GM23338 (cell line): ENCODE measurements at regions not wholly inside any gene's neighbourhood (a gene's known extent, or its start where the extent isn't known, plus 50 kb on each side); places are given as distances from the start of the nearest gene placed in this dataset.

Experiments used
- ATAC-seq: fragments of 200-7000 bp; cut with Tn5 transposase; 3 replicates; pipeline ENCODE4 v1.9.1; 2020
- DNase-seq: peaks from one replicate; pipeline ENCODE4 v3.0.0-alpha.2; 2015; ENCODE audit warnings: low spot score
- H2AFZ ChIP-seq: fragments of 200-600 bp; sonication (generic); 2 replicates; pipeline ENCODE4 v1.8.0; 2016; ENCODE audit warnings: antibody characterized with exemption, mild to moderate bottlenecking, moderate library complexity
- H3F3A ChIP-seq: fragments of 200-600 bp; sonication (generic); replicated peaks from 2 replicates; pipeline ENCODE4 v1.8.0; 2017; ENCODE audit warnings: antibody characterized with exemption, mixed run types, low read depth
- H3K27ac ChIP-seq: fragments of 200-600 bp; sonication (generic); 2 replicates; pipeline ENCODE4 v1.6.1; 2016; ENCODE audit warnings: low read depth
- H3K27me3 ChIP-seq: fragments of 200-600 bp; sonication (generic); 2 replicates; pipeline ENCODE4 v1.8.0; 2016; ENCODE audit warnings: mild to moderate bottlenecking, mixed run types, moderate library complexity; ENCODE audit not compliant: insufficient read depth
- H3K36me3 ChIP-seq: fragments of 200-600 bp; sonication (generic); 2 replicates; pipeline ENCODE4 v1.8.0; 2016; ENCODE audit warnings: mild to moderate bottlenecking; ENCODE audit not compliant: insufficient read depth
- H3K4me1 ChIP-seq: fragments of 200-600 bp; sonication (generic); 2 replicates; pipeline ENCODE4 v1.8.0; 2016; ENCODE audit warnings: mild to moderate bottlenecking, moderate library complexity; ENCODE audit not compliant: insufficient read depth
- H3K4me2 ChIP-seq: fragments of 200-600 bp; sonication (generic); 2 replicates; pipeline ENCODE4 v1.7.1; 2017; ENCODE audit warnings: mixed run types
- H3K4me3 ChIP-seq: fragments of 200-600 bp; sonication (generic); 2 replicates; pipeline ENCODE4 v1.6.1; 2016; ENCODE audit warnings: mixed run types
- H3K79me2 ChIP-seq: fragments of 200-600 bp; sonication (generic); replicated peaks from 2 replicates; pipeline ENCODE4 v1.8.0; 2017; ENCODE audit warnings: mild to moderate bottlenecking; ENCODE audit not compliant: insufficient read depth
- H3K9me2 ChIP-seq: fragments of 200-600 bp; sonication (generic); 2 replicates; pipeline ENCODE4 v1.8.0; 2017; ENCODE audit not compliant: insufficient read depth
- H4K20me1 ChIP-seq: fragments of 200-600 bp; sonication (generic); replicated peaks from 2 replicates; pipeline ENCODE4 v1.8.0; 2017; ENCODE audit warnings: mild to moderate bottlenecking; ENCODE audit not compliant: insufficient read depth
- H3K27ac Mint-ChIP-seq: 2 replicates; pipeline ENCODE4 v1.8.0; 2020; ENCODE audit warnings: inconsistent platforms, mild to moderate bottlenecking, moderate library complexity, mixed read lengths
- H3K27me3 Mint-ChIP-seq: 3 replicates; pipeline ENCODE4 v1.8.0; 2022; ENCODE audit warnings: low read depth, mild to moderate bottlenecking, moderate library complexity, mixed read lengths, inconsistent platforms; ENCODE audit not compliant: insufficient read depth, poor library complexity
- H3K36me3 Mint-ChIP-seq: 3 replicates; pipeline ENCODE4 v1.8.0; 2021; ENCODE audit warnings: low read depth, mild to moderate bottlenecking, inconsistent platforms, moderate library complexity, mixed read lengths
- H3K4me1 Mint-ChIP-seq: 3 replicates; pipeline ENCODE4 v1.8.0; 2020; ENCODE audit warnings: mild to moderate bottlenecking, inconsistent platforms, mixed read lengths
- H3K4me3 Mint-ChIP-seq: 3 replicates; pipeline ENCODE4 v1.8.0; 2021; ENCODE audit warnings: moderate library complexity, mild to moderate bottlenecking, inconsistent platforms, mixed read lengths
- H3K9me3 Mint-ChIP-seq: 3 replicates; pipeline ENCODE4 v1.8.0; 2020; ENCODE audit warnings: moderate library complexity, mild to moderate bottlenecking, inconsistent platforms, mixed read lengths
- CREB1 ChIP-seq: fragments of 250-450 bp; sonication (Bioruptor Pico); IDR thresholded peaks from 2 replicates; pipeline ENCODE4 v1.5.0; 2020; ENCODE audit warnings: low read depth, mild to moderate bottlenecking, moderate library complexity
- CTCF ChIP-seq, 2 experiments: fragments of 200-600 bp in 1 of 2; sonication (generic) in 1 of 2; conservative IDR thresholded peaks; 2 replicates each; pipeline versions ENCODE4 v1.5.1 to v1.6.1; 2016 to 2017; ENCODE audit warnings: antibody characterized with exemption in 2 of 2, low read depth in 2 of 2, mild to moderate bottlenecking in 2 of 2, moderate library complexity in 1 of 2
- EZH2 ChIP-seq: fragments of 200-600 bp; sonication (generic); IDR thresholded peaks from one replicate; pipeline ENCODE4 v1.8.0; 2017; ENCODE audit warnings: antibody characterized with exemption, mild to moderate bottlenecking, low read depth; ENCODE audit not compliant: unreplicated experiment
- EZH2phosphoT487 ChIP-seq: fragments of 200-600 bp; sonication (generic); IDR thresholded peaks from one replicate; pipeline ENCODE4 v1.8.1; 2018; ENCODE audit warnings: antibody characterized with exemption; ENCODE audit not compliant: unreplicated experiment
- JUNB ChIP-seq: IDR thresholded peaks from one replicate; pipeline ENCODE4 v1.6.1; 2016; ENCODE audit warnings: antibody characterized with exemption; ENCODE audit not compliant: unreplicated experiment
- NANOG ChIP-seq: IDR thresholded peaks from 2 replicates; pipeline ENCODE4 v1.6.1; 2016; ENCODE audit warnings: antibody characterized with exemption, borderline replicate concordance
- POLR2AphosphoS5 ChIP-seq: IDR thresholded peaks from 2 replicates; pipeline ENCODE4 v1.6.1; 2016; ENCODE audit warnings: antibody characterized with exemption, low read depth
- STAT1 ChIP-seq: IDR thresholded peaks from one replicate; pipeline ENCODE4 v1.6.1; 2016; ENCODE audit warnings: antibody characterized with exemption; ENCODE audit not compliant: unreplicated experiment
- ZNF114 ChIP-seq: fragments of 250-450 bp; sonication (Bioruptor Pico); IDR thresholded peaks from 2 replicates; pipeline ENCODE4 v1.5.0; 2020; ENCODE audit warnings: mild to moderate bottlenecking, moderate library complexity
- ZNF331 ChIP-seq: fragments of 250-450 bp; sonication (Bioruptor Pico); IDR thresholded peaks from 2 replicates; pipeline ENCODE4 v1.5.0; 2020; ENCODE audit warnings: low read depth, mild to moderate bottlenecking, moderate library complexity
- ZNF462 ChIP-seq: fragments of 250-450 bp; sonication (Bioruptor Pico); IDR thresholded peaks from 2 replicates; pipeline ENCODE4 v1.5.0; 2020; ENCODE audit warnings: mild to moderate bottlenecking, moderate library complexity
- TF ChIP-seq, protein P1 (sequence below): IDR thresholded peaks from 2 replicates; pipeline ENCODE4 v1.6.1; 2016; ENCODE audit warnings: antibody characterized with exemption
- TF ChIP-seq, protein P2 (sequence below): IDR thresholded peaks from one replicate; pipeline ENCODE4 v1.6.1; 2018; ENCODE audit warnings: antibody characterized with exemption; ENCODE audit not compliant: unreplicated experiment

- no peak overlapping the region for H3K4me3 Mint-ChIP-seq
- H3K27ac ChIP-seq, result no peak overlapping the region
- H3K36me3 ChIP-seq, result no peaks in the 10 kb centered on the region
- no peaks in the 10 kb centered on the region for H3K27me3 ChIP-seq
- peaks cover 12% of the 10 kb centered on the region for H3K79me2 ChIP-seq
- peaks cover 4% of the 10 kb centered on the region; the same call in 1 of the 2 replicates for H3K4me1 ChIP-seq
- no peak overlapping the region for H3K4me2 ChIP-seq
- TF ChIP-seq NANOG (no peak), ZNF331 (CRISPR knock-in tag) (no peak), ZNF462 (CRISPR knock-in tag) (no peak), STAT1 (no peak), CREB1 (CRISPR knock-in tag) (no peak), ZNF114 (CRISPR knock-in tag) (no peak), POLR2AphosphoS5 (no peak), EZH2 (no peak), EZH2phosphoT487 (no peak), JUNB (no peak), CTCF (conservative IDR thresholded peaks at IDR 0.05; ENCODE audit: low read depth in 2 of 2) (no peak)
- TF ChIP-seq, protein P1, sequence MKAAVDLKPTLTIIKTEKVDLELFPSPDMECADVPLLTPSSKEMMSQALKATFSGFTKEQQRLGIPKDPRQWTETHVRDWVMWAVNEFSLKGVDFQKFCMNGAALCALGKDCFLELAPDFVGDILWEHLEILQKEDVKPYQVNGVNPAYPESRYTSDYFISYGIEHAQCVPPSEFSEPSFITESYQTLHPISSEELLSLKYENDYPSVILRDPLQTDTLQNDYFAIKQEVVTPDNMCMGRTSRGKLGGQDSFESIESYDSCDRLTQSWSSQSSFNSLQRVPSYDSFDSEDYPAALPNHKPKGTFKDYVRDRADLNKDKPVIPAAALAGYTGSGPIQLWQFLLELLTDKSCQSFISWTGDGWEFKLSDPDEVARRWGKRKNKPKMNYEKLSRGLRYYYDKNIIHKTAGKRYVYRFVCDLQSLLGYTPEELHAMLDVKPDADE, result no peak
- TF ChIP-seq, protein P2, sequence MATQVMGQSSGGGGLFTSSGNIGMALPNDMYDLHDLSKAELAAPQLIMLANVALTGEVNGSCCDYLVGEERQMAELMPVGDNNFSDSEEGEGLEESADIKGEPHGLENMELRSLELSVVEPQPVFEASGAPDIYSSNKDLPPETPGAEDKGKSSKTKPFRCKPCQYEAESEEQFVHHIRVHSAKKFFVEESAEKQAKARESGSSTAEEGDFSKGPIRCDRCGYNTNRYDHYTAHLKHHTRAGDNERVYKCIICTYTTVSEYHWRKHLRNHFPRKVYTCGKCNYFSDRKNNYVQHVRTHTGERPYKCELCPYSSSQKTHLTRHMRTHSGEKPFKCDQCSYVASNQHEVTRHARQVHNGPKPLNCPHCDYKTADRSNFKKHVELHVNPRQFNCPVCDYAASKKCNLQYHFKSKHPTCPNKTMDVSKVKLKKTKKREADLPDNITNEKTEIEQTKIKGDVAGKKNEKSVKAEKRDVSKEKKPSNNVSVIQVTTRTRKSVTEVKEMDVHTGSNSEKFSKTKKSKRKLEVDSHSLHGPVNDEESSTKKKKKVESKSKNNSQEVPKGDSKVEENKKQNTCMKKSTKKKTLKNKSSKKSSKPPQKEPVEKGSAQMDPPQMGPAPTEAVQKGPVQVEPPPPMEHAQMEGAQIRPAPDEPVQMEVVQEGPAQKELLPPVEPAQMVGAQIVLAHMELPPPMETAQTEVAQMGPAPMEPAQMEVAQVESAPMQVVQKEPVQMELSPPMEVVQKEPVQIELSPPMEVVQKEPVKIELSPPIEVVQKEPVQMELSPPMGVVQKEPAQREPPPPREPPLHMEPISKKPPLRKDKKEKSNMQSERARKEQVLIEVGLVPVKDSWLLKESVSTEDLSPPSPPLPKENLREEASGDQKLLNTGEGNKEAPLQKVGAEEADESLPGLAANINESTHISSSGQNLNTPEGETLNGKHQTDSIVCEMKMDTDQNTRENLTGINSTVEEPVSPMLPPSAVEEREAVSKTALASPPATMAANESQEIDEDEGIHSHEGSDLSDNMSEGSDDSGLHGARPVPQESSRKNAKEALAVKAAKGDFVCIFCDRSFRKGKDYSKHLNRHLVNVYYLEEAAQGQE, result no peak
- H3K4me3 ChIP-seq, result no peak overlapping the region
- no peaks in the 10 kb centered on the region for H3K9me3 Mint-ChIP-seq
- H2AFZ ChIP-seq, result no peak overlapping the region
- no peaks in the 10 kb centered on the region for H3K36me3 Mint-ChIP-seq
- peaks cover 11% of the 10 kb centered on the region for H3K4me1 Mint-ChIP-seq
- no peaks in the 10 kb centered on the region for H3K9me2 ChIP-seq
- no peak for ATAC-seq
- no peak overlapping the region for H3K27ac Mint-ChIP-seq
- H3K27me3 Mint-ChIP-seq, result peaks cover 13% of the 10 kb centered on the region
- no peak for DNase-seq
- no peaks in the 10 kb centered on the region for H3F3A ChIP-seq
- peaks cover 4% of the 10 kb centered on the region for H4K20me1 ChIP-seq
Observed at GRCh38 chr7:149627911-149628310, 130.3 kb upstream of the ZNF746 start.
